ENCODE measurements at regions not wholly inside any gene's neighbourhood (a gene's known extent, or its start where the extent isn't known, plus 50 kb on each side); places are given as distances from the start of the nearest gene placed in this dataset.
A peak's percentile ranks its signal among the peaks of the same experiment; 100 is the strongest.

DNA sequence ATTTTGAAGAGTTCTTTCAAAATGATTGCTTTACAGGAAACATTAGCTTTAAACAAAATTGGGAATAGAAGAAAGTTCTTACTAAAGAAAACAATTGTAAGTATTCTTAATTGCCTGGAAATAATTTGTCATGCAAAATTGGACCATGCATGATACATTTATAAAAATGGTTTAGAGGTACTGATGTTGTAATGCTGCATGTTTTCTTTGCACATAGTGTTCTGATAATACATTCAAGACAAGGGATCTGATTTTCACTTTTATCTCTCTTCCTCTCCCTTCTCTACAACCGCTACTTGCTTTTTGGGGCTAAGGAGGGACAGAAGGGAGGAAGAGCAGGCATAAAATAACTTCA lies 211.6 kb upstream of the MPDZ start:
- Histone ChIP-seq H3K9me2 (ENCODE audit: insufficient read depth) (0 out of 2 replicates have a peak, but pooled peaks cover 3% of the 10 kb centered on the region), H3K27ac (ENCODE audit: low read depth) (peak overlapping the region; percentile 92), H3F3A (replicated peaks; ENCODE audit: low read depth) (0 out of 2 replicates have a peak, but pooled peaks cover 4% of the 10 kb centered on the region), H3K4me1 (ENCODE audit: insufficient read depth) (peaks cover 30% of the 10 kb centered on the region), H2AFZ (no peak overlapping the region), H3K79me2 (replicated peaks; ENCODE audit: insufficient read depth) (no peaks in the 10 kb centered on the region), H3K4me2 (peak overlapping the region; percentile 33), H3K36me3 (ENCODE audit: insufficient read depth) (no peaks in the 10 kb centered on the region), H3K4me3 (peak overlapping the region; percentile 7; the same call in 1 of the 2 replicates), H4K20me1 (replicated peaks; ENCODE audit: insufficient read depth) (no peaks in the 10 kb centered on the region), H3K27me3 (ENCODE audit: insufficient read depth) (no peaks in the 10 kb centered on the region)
- Mint-ChIP-seq H3K9me3 (no peaks in the 10 kb centered on the region), H3K36me3 (ENCODE audit: low read depth) (peaks cover 8% of the 10 kb centered on the region; the same call in 1 of the 3 replicates), H3K4me3 (peak overlapping the region; percentile 14; the same call in 1 of the 3 replicates), H3K4me1 (peaks cover 58% of the 10 kb centered on the region), H3K27me3 (ENCODE audit: insufficient read depth, low read depth, poor library complexity) (no peaks in the 10 kb centered on the region), H3K27ac (peak overlapping the region; percentile 92)
- ATAC-seq (no peak; the same call in 2 of the 3 replicates), DNase-seq (ENCODE audit: low spot score) (no peak)
- TF ChIP-seq CTCF (conservative IDR thresholded peaks at IDR 0.05; ENCODE audit: low read depth in 2 of 2) (no peak), EZH2 (IDR thresholded peaks at IDR 0.05; ENCODE audit: low read depth, unreplicated experiment) (no peak), JUNB (IDR thresholded peaks at IDR 0.05; ENCODE audit: unreplicated experiment) (no peak), STAT1 (IDR thresholded peaks at IDR 0.05; ENCODE audit: unreplicated experiment) (no peak), ZNF114 (CRISPR knock-in tag; IDR thresholded peaks at IDR 0.05) (no peak), POLR2AphosphoS5 (IDR thresholded peaks at IDR 0.05; ENCODE audit: low read depth) (no peak), NANOG (IDR thresholded peaks at IDR 0.05; ENCODE audit: borderline replicate concordance) (no peak), CREB1 (CRISPR knock-in tag; IDR thresholded peaks at IDR 0.05; ENCODE audit: low read depth) (no peak), ZNF331 (CRISPR knock-in tag; IDR thresholded peaks at IDR 0.05; ENCODE audit: low read depth) (no peak)
- TF ChIP-seq, protein P1, sequence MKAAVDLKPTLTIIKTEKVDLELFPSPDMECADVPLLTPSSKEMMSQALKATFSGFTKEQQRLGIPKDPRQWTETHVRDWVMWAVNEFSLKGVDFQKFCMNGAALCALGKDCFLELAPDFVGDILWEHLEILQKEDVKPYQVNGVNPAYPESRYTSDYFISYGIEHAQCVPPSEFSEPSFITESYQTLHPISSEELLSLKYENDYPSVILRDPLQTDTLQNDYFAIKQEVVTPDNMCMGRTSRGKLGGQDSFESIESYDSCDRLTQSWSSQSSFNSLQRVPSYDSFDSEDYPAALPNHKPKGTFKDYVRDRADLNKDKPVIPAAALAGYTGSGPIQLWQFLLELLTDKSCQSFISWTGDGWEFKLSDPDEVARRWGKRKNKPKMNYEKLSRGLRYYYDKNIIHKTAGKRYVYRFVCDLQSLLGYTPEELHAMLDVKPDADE (IDR thresholded peaks at IDR 0.05) = no peak
- TF ChIP-seq, protein P2, sequence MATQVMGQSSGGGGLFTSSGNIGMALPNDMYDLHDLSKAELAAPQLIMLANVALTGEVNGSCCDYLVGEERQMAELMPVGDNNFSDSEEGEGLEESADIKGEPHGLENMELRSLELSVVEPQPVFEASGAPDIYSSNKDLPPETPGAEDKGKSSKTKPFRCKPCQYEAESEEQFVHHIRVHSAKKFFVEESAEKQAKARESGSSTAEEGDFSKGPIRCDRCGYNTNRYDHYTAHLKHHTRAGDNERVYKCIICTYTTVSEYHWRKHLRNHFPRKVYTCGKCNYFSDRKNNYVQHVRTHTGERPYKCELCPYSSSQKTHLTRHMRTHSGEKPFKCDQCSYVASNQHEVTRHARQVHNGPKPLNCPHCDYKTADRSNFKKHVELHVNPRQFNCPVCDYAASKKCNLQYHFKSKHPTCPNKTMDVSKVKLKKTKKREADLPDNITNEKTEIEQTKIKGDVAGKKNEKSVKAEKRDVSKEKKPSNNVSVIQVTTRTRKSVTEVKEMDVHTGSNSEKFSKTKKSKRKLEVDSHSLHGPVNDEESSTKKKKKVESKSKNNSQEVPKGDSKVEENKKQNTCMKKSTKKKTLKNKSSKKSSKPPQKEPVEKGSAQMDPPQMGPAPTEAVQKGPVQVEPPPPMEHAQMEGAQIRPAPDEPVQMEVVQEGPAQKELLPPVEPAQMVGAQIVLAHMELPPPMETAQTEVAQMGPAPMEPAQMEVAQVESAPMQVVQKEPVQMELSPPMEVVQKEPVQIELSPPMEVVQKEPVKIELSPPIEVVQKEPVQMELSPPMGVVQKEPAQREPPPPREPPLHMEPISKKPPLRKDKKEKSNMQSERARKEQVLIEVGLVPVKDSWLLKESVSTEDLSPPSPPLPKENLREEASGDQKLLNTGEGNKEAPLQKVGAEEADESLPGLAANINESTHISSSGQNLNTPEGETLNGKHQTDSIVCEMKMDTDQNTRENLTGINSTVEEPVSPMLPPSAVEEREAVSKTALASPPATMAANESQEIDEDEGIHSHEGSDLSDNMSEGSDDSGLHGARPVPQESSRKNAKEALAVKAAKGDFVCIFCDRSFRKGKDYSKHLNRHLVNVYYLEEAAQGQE (IDR thresholded peaks at IDR 0.05; ENCODE audit: unreplicated experiment) = no peak

Measured in GM23338 (cell line).